IPS DF 6.9 (cell line): ENCODE measurements at regions not wholly inside any gene's neighbourhood (a gene's known extent, or its start where the extent isn't known, plus 50 kb on each side); places are given as distances from the start of the nearest gene placed in this dataset.

Experiments
- DNase-seq: peaks from one replicate; pipeline ENCODE4 v3.0.0-alpha.2; 2013; ENCODE audit warnings: low read depth, low spot score
- H3K27ac ChIP-seq: one replicate; pipeline ENCODE4 v1.5.1; 2013; ENCODE audit warnings: low read length, control low read depth
- H3K27me3 ChIP-seq: 2 replicates; pipeline ENCODE4 v1.6.1; 2013; ENCODE audit warnings: mild to moderate bottlenecking, low read length; ENCODE audit not compliant: control insufficient read depth, insufficient read depth
- H3K36me3 ChIP-seq: 2 replicates; pipeline ENCODE4 v1.6.1; 2013; ENCODE audit warnings: low read length; ENCODE audit not compliant: control insufficient read depth, insufficient read depth
- H3K4me1 ChIP-seq: 2 replicates; pipeline ENCODE4 v1.6.1; 2013; ENCODE audit warnings: low read length; ENCODE audit not compliant: control insufficient read depth, insufficient read depth
- H3K4me3 ChIP-seq: 2 replicates; pipeline ENCODE4 v1.5.1; 2013; ENCODE audit warnings: mild to moderate bottlenecking, low read length
- H3K9me3 ChIP-seq: 2 replicates; pipeline ENCODE4 v1.6.1; 2013; ENCODE audit warnings: low read length, inconsistent platforms; ENCODE audit not compliant: control insufficient read depth, insufficient read depth
- WGBS: extraction: QIAGEN DNeasy Blood & Tissue Kit; methylation state at CpG from one replicate; pipeline ENCODE4 v1.1.7; 2013; ENCODE audit warnings: mixed read lengths, missing lambda C conversion rate; ENCODE audit not compliant: insufficient read length, insufficient coverage; 5-methylcytosine and 5-hydroxymethylcytosine counted together

- H3K9me3 ChIP-seq, result no peaks in the 10 kb centered on the region
- no peak overlapping the region for H3K27ac ChIP-seq
- no peaks in the 10 kb centered on the region for H3K27me3 ChIP-seq
- H3K4me1 ChIP-seq, result peaks cover 1% of the 10 kb centered on the region; the same call in 1 of the 2 replicates
- H3K36me3 ChIP-seq, result no peaks in the 10 kb centered on the region
- DNase-seq, result no peak
- no CpG with 5 or more reads among the region's 2 CpGs for WGBS
- H3K4me3 ChIP-seq, result no peak overlapping the region
Measured at GRCh38 chr11:15625691-15626090, 511.0 kb downstream of the INSC start.

GRCh38 chr11:15627560-15627959 is 512.8 kb downstream of the INSC start:
- no peak for DNase-seq
- H3K9me3 ChIP-seq, result no peaks in the 10 kb centered on the region
- H3K4me3 ChIP-seq, result no peak overlapping the region
- peaks cover 1% of the 10 kb centered on the region; the same call in 1 of the 2 replicates for H3K4me1 ChIP-seq
- H3K36me3 ChIP-seq, result no peaks in the 10 kb centered on the region
- H3K27me3 ChIP-seq, result no peaks in the 10 kb centered on the region
- no peak overlapping the region for H3K27ac ChIP-seq

GRCh38 chr11:15629690-15630321 is 515.1 kb downstream of the INSC start:
- Histone ChIP-seq H3K4me3 (no peak overlapping the region), H3K36me3 (no peaks in the 10 kb centered on the region), H3K9me3 (no peaks in the 10 kb centered on the region), H3K27ac (no peak overlapping the region), H3K4me1 (peaks cover 1% of the 10 kb centered on the region; the same call in 1 of the 2 replicates), H3K27me3 (no peaks in the 10 kb centered on the region)
- DNase-seq, result peak; percentile 45
- WGBS, result no CpG with 5 or more reads among the region's 6 CpGs

GRCh38 chr11:15630896-15631295 is 516.2 kb downstream of the INSC start:
- no peak overlapping the region for H3K27ac ChIP-seq
- DNase-seq, result no peak
- no peaks in the 10 kb centered on the region for H3K27me3 ChIP-seq
- H3K9me3 ChIP-seq, result no peaks in the 10 kb centered on the region
- H3K36me3 ChIP-seq, result no peaks in the 10 kb centered on the region
- no CpG with 5 or more reads among the region's 2 CpGs for WGBS
- H3K4me3 ChIP-seq, result no peak overlapping the region
- peaks cover 1% of the 10 kb centered on the region; the same call in 1 of the 2 replicates for H3K4me1 ChIP-seq

GRCh38 chr11:15635521-15635920 is 520.8 kb downstream of the INSC start:
- Histone ChIP-seq H3K9me3 (no peaks in the 10 kb centered on the region), H3K27ac (no peak overlapping the region), H3K27me3 (no peaks in the 10 kb centered on the region), H3K4me3 (no peak overlapping the region), H3K36me3 (no peaks in the 10 kb centered on the region), H3K4me1 (no peaks in the 10 kb centered on the region)
- no peak for DNase-seq
- WGBS, result 100% methylated on average over 2 of the region's 2 CpGs

- Histone ChIP-seq H3K27me3 (no peaks in the 10 kb centered on the region), H3K36me3 (no peaks in the 10 kb centered on the region), H3K4me1 (no peaks in the 10 kb centered on the region), H3K9me3 (no peaks in the 10 kb centered on the region), H3K27ac (no peak overlapping the region), H3K4me3 (no peak overlapping the region)
- no peak for DNase-seq
- WGBS, result no CpG with 5 or more reads among the region's 3 CpGs
Measured at GRCh38 chr11:15636521-15637089, 521.9 kb downstream of the INSC start.

- DNase-seq, result no peak
- no peaks in the 10 kb centered on the region for H3K9me3 ChIP-seq
- H3K27ac ChIP-seq, result no peak overlapping the region
- no peaks in the 10 kb centered on the region for H3K4me1 ChIP-seq
- no peak overlapping the region for H3K4me3 ChIP-seq
- no peaks in the 10 kb centered on the region for H3K27me3 ChIP-seq
- WGBS, result no CpG with 5 or more reads among the region's 1 CpG
- H3K36me3 ChIP-seq, result no peaks in the 10 kb centered on the region
Measured at GRCh38 chr11:15638386-15638787, 523.7 kb downstream of the INSC start.

- no peaks in the 10 kb centered on the region for H3K4me1 ChIP-seq
- H3K36me3 ChIP-seq, result no peaks in the 10 kb centered on the region
- WGBS, result no CpG with 5 or more reads among the region's 9 CpGs
- no peak overlapping the region for H3K27ac ChIP-seq
- no peaks in the 10 kb centered on the region for H3K27me3 ChIP-seq
- H3K9me3 ChIP-seq, result no peaks in the 10 kb centered on the region
- no peak for DNase-seq
- H3K4me3 ChIP-seq, result no peak overlapping the region
Measured at GRCh38 chr11:15640318-15640717, 525.6 kb downstream of the INSC start.

- whole genome bisulfite sequencing, result no CpG with 5 or more reads among the region's 9 CpGs
Measured at GRCh38 chr11:15641271-15642045, 526.7 kb downstream of the INSC start.

GRCh38 chr11:15645201-15645600 is 530.5 kb downstream of the INSC start:
- DNase-seq, result no peak
- Histone ChIP-seq H3K36me3 (no peaks in the 10 kb centered on the region), H3K27me3 (no peaks in the 10 kb centered on the region), H3K9me3 (no peaks in the 10 kb centered on the region), H3K27ac (no peak overlapping the region), H3K4me1 (peaks cover 1% of the 10 kb centered on the region; the same call in 1 of the 2 replicates), H3K4me3 (no peak overlapping the region)
- WGBS, result no CpG with 5 or more reads among the region's 1 CpG

More at GRCh38 chr11:15641271-15642045, 526.7 kb downstream of the INSC start:
- Histone ChIP-seq H3K9me3 (no peaks in the 10 kb centered on the region), H3K4me3 (no peak overlapping the region), H3K4me1 (no peaks in the 10 kb centered on the region), H3K27me3 (no peaks in the 10 kb centered on the region), H3K36me3 (no peaks in the 10 kb centered on the region), H3K27ac (no peak overlapping the region)
- DNase-seq, result no peak
